ENCODE measurements at regions not wholly inside any gene's neighbourhood (a gene's known extent, or its start where the extent isn't known, plus 50 kb on each side); places are given as distances from the start of the nearest gene placed in this dataset.

- TF ChIP-seq POLR2A (IDR thresholded peaks at IDR 0.05) (no peak), CTCF (IDR thresholded peaks at IDR 0.05) (no peak)
These were observed 227.6 kb downstream of the MFSD1 start for GRCh38 chr3:159029306-159030026.
